IMR-90 (cell line): ENCODE measurements at regions not wholly inside any gene's neighbourhood (a gene's known extent, or its start where the extent isn't known, plus 50 kb on each side); places are given as distances from the start of the nearest gene placed in this dataset.

Experiments
- ATAC-seq: fragments of 200-7000 bp; cut with Tn5 transposase; 2 replicates; pipeline ENCODE4 v1.9.1; 2020; ENCODE audit warnings: low read depth, mild to moderate bottlenecking, moderate library complexity
- BruUV-seq: library from RNA; stranded (reverse); fragments of 400-500 nt; replicated peaks from 2 replicates; lab custom pipeline; 2021; lab: Mats Ljungman, UMichigan
- CTCF ChIA-PET: fragments of 300-600 bp; formaldehyde crosslinking; extraction: SDS; loops from one replicate; lab custom pipeline; 2021; ENCODE audit warnings: antibody characterized with exemption; lab: Yijun Ruan, JAX
- POLR2A ChIA-PET: fragments of 300-600 bp; sonication (Branson Sonifier 250); formaldehyde crosslinking; loops from one replicate; lab custom pipeline; 2022; ENCODE audit warnings: antibody characterized with exemption; ENCODE audit not compliant: unreplicated experiment; lab: Charles Lee
- DNase-seq: peaks from one replicate; pipeline ENCODE4 v3.0.0; 2013
- H2AFZ ChIP-seq: replicated peaks from 2 replicates; pipeline ENCODE3; 2013; ENCODE audit warnings: low read length, mild to moderate bottlenecking; ENCODE audit not compliant: poor library complexity
- H2AK5ac ChIP-seq: 2 replicates; pipeline ENCODE4 v1.6.1; 2013; ENCODE audit warnings: low read depth, low read length, inconsistent platforms
- H2AK9ac ChIP-seq: replicated peaks from 2 replicates; pipeline ENCODE3; 2013; ENCODE audit warnings: mild to moderate bottlenecking, low read depth, low read length, moderate library complexity; ENCODE audit not compliant: poor library complexity
- H2BK120ac ChIP-seq: 2 replicates; pipeline ENCODE4 v1.6.1; 2013; ENCODE audit warnings: low read depth, low read length, inconsistent platforms
- H2BK15ac ChIP-seq: 3 replicates; pipeline ENCODE4 v1.6.1; 2013; ENCODE audit warnings: low read depth, low read length, inconsistent platforms
- H2BK20ac ChIP-seq: 2 replicates; pipeline ENCODE4 v1.6.1; 2013; ENCODE audit warnings: low read depth, mild to moderate bottlenecking, inconsistent platforms, low read length, moderate library complexity
- H2BK5ac ChIP-seq: 2 replicates; pipeline ENCODE4 v1.6.1; 2013; ENCODE audit warnings: mild to moderate bottlenecking, low read depth, low read length, inconsistent platforms; ENCODE audit not compliant: poor library complexity, severe bottlenecking
- H3K14ac ChIP-seq: replicated peaks from 2 replicates; pipeline ENCODE4 v1.6.1; 2013; ENCODE audit warnings: low read depth, low read length, inconsistent platforms
- H3K18ac ChIP-seq: 2 replicates; pipeline ENCODE4 v1.6.1; 2013; ENCODE audit warnings: low read depth, low read length, control low read depth
- H3K23ac ChIP-seq: 2 replicates; pipeline ENCODE4 v1.6.1; 2013; ENCODE audit warnings: low read depth, low read length, inconsistent platforms
- H3K27ac ChIP-seq: 2 replicates; pipeline ENCODE4 v1.5.1; 2013; ENCODE audit warnings: mild to moderate bottlenecking, control low read depth, low read length; ENCODE audit not compliant: insufficient read depth
- H3K27me3 ChIP-seq: 2 replicates; pipeline ENCODE4 v1.6.1; 2013; ENCODE audit warnings: low read length; ENCODE audit not compliant: control insufficient read depth, insufficient read depth
- H3K36me3 ChIP-seq: 2 replicates; pipeline ENCODE4 v1.6.1; 2013; ENCODE audit warnings: low read length, mixed read lengths; ENCODE audit not compliant: control insufficient read depth, insufficient read depth
- H3K4ac ChIP-seq: 2 replicates; pipeline ENCODE4 v1.6.1; 2013; ENCODE audit warnings: low read depth, low read length, inconsistent platforms
- H3K4me1 ChIP-seq: 2 replicates; pipeline ENCODE4 v1.6.1; 2013; ENCODE audit warnings: low read length, mixed read lengths; ENCODE audit not compliant: control insufficient read depth, insufficient read depth
- H3K4me2 ChIP-seq: 2 replicates; pipeline ENCODE4 v1.6.1; 2013; ENCODE audit warnings: low read depth, mild to moderate bottlenecking, control low read depth, low read length, moderate library complexity
- H3K4me3 ChIP-seq: 2 replicates; pipeline ENCODE4 v1.5.1; 2013; ENCODE audit warnings: low read depth, mild to moderate bottlenecking, control low read depth, low read length, moderate library complexity; ENCODE audit not compliant: insufficient read depth
- H3K56ac ChIP-seq: 2 replicates; pipeline ENCODE4 v1.6.1; 2013; ENCODE audit warnings: low read length, inconsistent platforms; ENCODE audit not compliant: insufficient read depth; ENCODE audit errors: extremely low read depth
- H3K79me1 ChIP-seq, 2 experiments: 2 replicates each; pipeline ENCODE4 v1.6.1; 2013; ENCODE audit warnings: low read length in 2 of 2, inconsistent platforms in 1 of 2, low read depth in 1 of 2
- H3K9ac ChIP-seq: 2 replicates; pipeline ENCODE4 v1.6.1; 2013; ENCODE audit warnings: low read depth, low read length, control low read depth
- H3K9me1 ChIP-seq: 2 replicates; pipeline ENCODE4 v1.6.1; 2013; ENCODE audit warnings: low read length, inconsistent platforms; ENCODE audit not compliant: insufficient read depth
- H3K9me3 ChIP-seq: 2 replicates; pipeline ENCODE4 v1.6.1; 2013; ENCODE audit warnings: low read length; ENCODE audit not compliant: control insufficient read depth, insufficient read depth
- H4K20me1 ChIP-seq: 2 replicates; pipeline ENCODE4 v1.6.1; 2013; ENCODE audit warnings: low read length, inconsistent platforms; ENCODE audit not compliant: insufficient read depth
- H4K5ac ChIP-seq: 2 replicates; pipeline ENCODE4 v1.6.1; 2013; ENCODE audit warnings: mild to moderate bottlenecking, low read depth, low read length, control low read depth
- H4K8ac ChIP-seq, 2 experiments: 2 replicates each; pipeline ENCODE4 v1.6.1; 2013; ENCODE audit warnings: low read depth in 2 of 2, low read length in 2 of 2, control low read depth in 1 of 2, inconsistent platforms in 1 of 2
- H4K91ac ChIP-seq: 2 replicates; pipeline ENCODE4 v1.6.1; 2013; ENCODE audit warnings: low read depth, low read length, inconsistent platforms; ENCODE audit not compliant: insufficient read depth
- BHLHE40 ChIP-seq: fragments of 150-350 bp; IDR thresholded peaks from 2 replicates; pipeline ENCODE4 v1.6.1; 2016; ENCODE audit warnings: mild to moderate bottlenecking, low read depth, low read length
- CEBPB ChIP-seq: IDR thresholded peaks from 2 replicates; pipeline ENCODE4 v1.6.1; 2012; ENCODE audit warnings: low read depth, low read length, improper control_type of control experiment
- CHD1 ChIP-seq: IDR thresholded peaks from 2 replicates; pipeline ENCODE4 v1.6.1; 2012; ENCODE audit warnings: low read depth, low read length, improper control_type of control experiment
- CTCF ChIP-seq: conservative IDR thresholded peaks from 2 replicates; pipeline ENCODE4 v1.5.1; 2012; ENCODE audit warnings: mild to moderate bottlenecking, low read depth, low read length, improper control_type of control experiment
- ELK1 ChIP-seq: fragments of 150-350 bp; IDR thresholded peaks from 2 replicates; pipeline ENCODE4 v1.6.1; 2016; ENCODE audit warnings: low read depth, mild to moderate bottlenecking, low read length, moderate library complexity, borderline replicate concordance
- FOS ChIP-seq: fragments of 150-350 bp; IDR thresholded peaks from 2 replicates; pipeline ENCODE4 v1.6.1; 2016; ENCODE audit warnings: low read depth, low read length
- MAFK ChIP-seq: IDR thresholded peaks from 2 replicates; pipeline ENCODE4 v1.6.1; 2012; ENCODE audit warnings: low read depth, low read length, improper control_type of control experiment
- MAZ ChIP-seq: IDR thresholded peaks from 2 replicates; pipeline ENCODE4 v1.6.1; 2012; ENCODE audit warnings: low read depth, mild to moderate bottlenecking, low read length, improper control_type of control experiment, moderate library complexity, borderline replicate concordance
- MXI1 ChIP-seq: IDR thresholded peaks from 2 replicates; pipeline ENCODE4 v1.6.1; 2012; ENCODE audit warnings: low read depth, mild to moderate bottlenecking, low read length, moderate library complexity, borderline replicate concordance
- NFE2L2 ChIP-seq: fragments of 150-350 bp; IDR thresholded peaks from 2 replicates; pipeline ENCODE4 v1.6.1; 2016; ENCODE audit warnings: low read depth, mild to moderate bottlenecking, low read length
- POLR2A ChIP-seq: IDR thresholded peaks from 2 replicates; pipeline ENCODE4 v1.6.1; 2012; ENCODE audit warnings: mild to moderate bottlenecking, low read depth, low read length
- RAD21 ChIP-seq: IDR thresholded peaks from 2 replicates; pipeline ENCODE4 v1.6.1; 2012; ENCODE audit warnings: low read length, improper control_type of control experiment
- RCOR1 ChIP-seq: IDR thresholded peaks from 2 replicates; pipeline ENCODE4 v1.6.1; 2012; ENCODE audit warnings: mild to moderate bottlenecking, low read length, improper control_type of control experiment; ENCODE audit not compliant: insufficient replicate concordance
- RFX5 ChIP-seq: IDR thresholded peaks from 2 replicates; pipeline ENCODE4 v1.8.0; 2012; ENCODE audit warnings: low read depth, mild to moderate bottlenecking, low read length, moderate library complexity
- SMC3 ChIP-seq: fragments of 150-350 bp; IDR thresholded peaks from 2 replicates; pipeline ENCODE4 v1.6.1; 2016; ENCODE audit warnings: low read depth, mild to moderate bottlenecking, antibody characterized with exemption, low read length, moderate library complexity
- USF2 ChIP-seq: fragments of 150-350 bp; IDR thresholded peaks from 2 replicates; pipeline ENCODE4 v1.6.1; 2017; ENCODE audit warnings: mild to moderate bottlenecking, antibody characterized with exemption, low read length, low read depth
- WGBS, 2 experiments: methylation state at CpG; one replicate each; pipeline versions ENCODE4 v1.1.5 to v1.1.7; 2013; ENCODE audit warnings: missing lambda C conversion rate in 2 of 2; ENCODE audit not compliant: insufficient read length in 1 of 2; ENCODE audit errors: extremely low coverage in 2 of 2; 5-methylcytosine and 5-hydroxymethylcytosine counted together
- dilution Hi-C: fragments of 300-500 bp; cut with HindIII; formaldehyde crosslinking; loops from one replicate; pipeline ENCODE4 v1.14.3; 2018; ENCODE audit warnings: low sequenced_read_pairs; ENCODE audit not compliant: unreplicated experiment
- in situ Hi-C: fragments of 300-500 bp; cut with MboI; formaldehyde crosslinking; loops from 3 replicates; pipeline ENCODE4 v1.14.3; 2019; ENCODE audit warnings: low sequenced_read_pairs, inconsistent platforms, mixed read lengths
- intact Hi-C: fragments of 100-400 bp; cut with micrococcal nuclease; formaldehyde crosslinking; loops from 2 replicates; pipeline ENCODE4 v1.10.0; 2022

GRCh38 chr16:79897104-79897452, 296.5 kb upstream of the MAF start:
- no peak overlapping the region for H2AFZ ChIP-seq
- intact Hi-C loops = no loop called here
- no peak overlapping the region for H2BK5ac ChIP-seq
- no peak overlapping the region for H3K18ac ChIP-seq
- no peak for ATAC-seq
- H3K4me1 ChIP-seq = no peaks in the 10 kb centered on the region
- H3K23ac ChIP-seq = no peak overlapping the region
- DNase-seq = no peak
- H3K79me1 ChIP-seq = no peaks in the 10 kb centered on the region
- no peak overlapping the region for H3K4me2 ChIP-seq
- H3K36me3 ChIP-seq = no peaks in the 10 kb centered on the region
- H3K4ac ChIP-seq = no peak overlapping the region
- H3K9me1 ChIP-seq = no peaks in the 10 kb centered on the region
- H4K91ac ChIP-seq = no peak overlapping the region
- 67% methylated on average over 1 of the region's 2 CpGs; no CpG with 5 or more reads in 1 of the 2 experiments for WGBS, 2 experiments
- TF ChIP-seq CEBPB = no peak
- TF ChIP-seq RFX5 = no peak
- no peak for TF ChIP-seq RCOR1
- no peak for TF ChIP-seq BHLHE40
- no peak for TF ChIP-seq RAD21
- TF ChIP-seq MXI1 = no peak
- no peak for TF ChIP-seq FOS
- no peak for TF ChIP-seq MAZ
- TF ChIP-seq SMC3 = no peak
- TF ChIP-seq ELK1 = no peak
- no peak for TF ChIP-seq POLR2A
- no peak for TF ChIP-seq USF2
- TF ChIP-seq MAFK = no peak
- no peak for TF ChIP-seq NFE2L2
- no peak for TF ChIP-seq CHD1
- TF ChIP-seq CTCF = no peak
- no peak overlapping the region for H4K8ac ChIP-seq
- H3K4me3 ChIP-seq = no peak overlapping the region
- no peak overlapping the region for H3K9ac ChIP-seq
- in situ Hi-C loops = no loop called here
- no peak overlapping the region for H3K27ac ChIP-seq
- H3K9me3 ChIP-seq = peaks cover 24% of the 10 kb centered on the region
- H3K56ac ChIP-seq = no peak overlapping the region
- H2AK9ac ChIP-seq = no peak overlapping the region
- no peaks in the 10 kb centered on the region for H4K20me1 ChIP-seq
- no peak overlapping the region for H2BK15ac ChIP-seq
- no peak overlapping the region for H2BK20ac ChIP-seq
- ChIA-PET CTCF (no interaction called here), POLR2A (no interaction called here)
- BruUV-seq = no TSS peak
- no peak overlapping the region for H3K14ac ChIP-seq
- no peak overlapping the region for H2BK120ac ChIP-seq
- H3K27me3 ChIP-seq = no peaks in the 10 kb centered on the region
- dilution Hi-C loops = no loop called here
- no peak overlapping the region for H2AK5ac ChIP-seq
- no peak overlapping the region for H4K5ac ChIP-seq
